Glutamatergic neuron (in vitro differentiated cells): ENCODE measurements at regions not wholly inside any gene's neighbourhood (a gene's known extent, or its start where the extent isn't known, plus 50 kb on each side); places are given as distances from the start of the nearest gene placed in this dataset.

ENCODE experiments used
- DNase-seq: peaks from one replicate; pipeline ENCODE4 v3.0.0; 2022
- H3K27ac Mint-ChIP-seq: one replicate; pipeline ENCODE4 v1.8.0; 2020; ENCODE audit warnings: mild to moderate bottlenecking, mixed read lengths, inconsistent platforms; ENCODE audit not compliant: unreplicated experiment
- H3K27me3 Mint-ChIP-seq: one replicate; pipeline ENCODE4 v1.8.0; 2020; ENCODE audit warnings: mild to moderate bottlenecking, moderate library complexity, mixed read lengths, inconsistent platforms; ENCODE audit not compliant: unreplicated experiment
- H3K36me3 Mint-ChIP-seq: one replicate; pipeline ENCODE4 v1.8.0; 2020; ENCODE audit warnings: mild to moderate bottlenecking, mixed read lengths, inconsistent platforms; ENCODE audit not compliant: unreplicated experiment
- H3K4me1 Mint-ChIP-seq: one replicate; pipeline ENCODE4 v1.8.0; 2020; ENCODE audit warnings: mild to moderate bottlenecking, low read depth, mixed read lengths, inconsistent platforms; ENCODE audit not compliant: unreplicated experiment
- H3K4me3 Mint-ChIP-seq: one replicate; pipeline ENCODE4 v1.8.0; 2020; ENCODE audit warnings: mild to moderate bottlenecking, mixed read lengths, inconsistent platforms; ENCODE audit not compliant: unreplicated experiment
- H3K9me3 Mint-ChIP-seq: one replicate; pipeline ENCODE4 v1.8.0; 2020; ENCODE audit warnings: mild to moderate bottlenecking, moderate library complexity, mixed read lengths, inconsistent platforms; ENCODE audit not compliant: unreplicated experiment
- TF ChIP-seq, protein P1 (sequence below): fragments of 200-600 bp; sonication (generic); IDR thresholded peaks from one replicate; pipeline ENCODE4 v1.5.0; 2021; ENCODE audit not compliant: partially characterized antibody, unreplicated experiment

DNA sequence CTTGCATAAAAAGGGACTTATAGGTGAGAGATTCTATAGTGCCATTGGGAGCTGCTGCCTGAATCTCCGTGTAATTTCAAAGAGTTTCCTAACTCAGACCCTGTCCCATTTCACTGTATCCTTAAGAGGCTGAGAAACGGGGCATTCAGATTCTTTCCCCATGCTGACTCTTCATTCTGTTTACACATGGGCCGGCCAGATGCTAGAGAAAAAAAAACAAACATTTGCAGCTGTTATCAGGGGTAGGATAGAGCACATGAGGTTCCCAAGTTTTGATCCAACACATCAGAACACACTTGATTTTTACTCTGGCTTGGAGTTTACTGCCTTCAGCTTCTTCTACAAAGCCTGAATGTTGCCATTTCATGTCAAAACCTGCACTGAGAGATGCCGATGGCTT is 215.9 kb upstream of the TPRG1 start:
- no peak for DNase-seq
- H3K4me3 Mint-ChIP-seq: no peak overlapping the region
- TF ChIP-seq, protein P1, sequence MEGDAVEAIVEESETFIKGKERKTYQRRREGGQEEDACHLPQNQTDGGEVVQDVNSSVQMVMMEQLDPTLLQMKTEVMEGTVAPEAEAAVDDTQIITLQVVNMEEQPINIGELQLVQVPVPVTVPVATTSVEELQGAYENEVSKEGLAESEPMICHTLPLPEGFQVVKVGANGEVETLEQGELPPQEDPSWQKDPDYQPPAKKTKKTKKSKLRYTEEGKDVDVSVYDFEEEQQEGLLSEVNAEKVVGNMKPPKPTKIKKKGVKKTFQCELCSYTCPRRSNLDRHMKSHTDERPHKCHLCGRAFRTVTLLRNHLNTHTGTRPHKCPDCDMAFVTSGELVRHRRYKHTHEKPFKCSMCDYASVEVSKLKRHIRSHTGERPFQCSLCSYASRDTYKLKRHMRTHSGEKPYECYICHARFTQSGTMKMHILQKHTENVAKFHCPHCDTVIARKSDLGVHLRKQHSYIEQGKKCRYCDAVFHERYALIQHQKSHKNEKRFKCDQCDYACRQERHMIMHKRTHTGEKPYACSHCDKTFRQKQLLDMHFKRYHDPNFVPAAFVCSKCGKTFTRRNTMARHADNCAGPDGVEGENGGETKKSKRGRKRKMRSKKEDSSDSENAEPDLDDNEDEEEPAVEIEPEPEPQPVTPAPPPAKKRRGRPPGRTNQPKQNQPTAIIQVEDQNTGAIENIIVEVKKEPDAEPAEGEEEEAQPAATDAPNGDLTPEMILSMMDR: no peak
- no peaks in the 10 kb centered on the region for H3K9me3 Mint-ChIP-seq
- no peaks in the 10 kb centered on the region for H3K4me1 Mint-ChIP-seq
- H3K36me3 Mint-ChIP-seq: no peaks in the 10 kb centered on the region
- H3K27me3 Mint-ChIP-seq: no peaks in the 10 kb centered on the region
- no peak overlapping the region for H3K27ac Mint-ChIP-seq

DNA sequence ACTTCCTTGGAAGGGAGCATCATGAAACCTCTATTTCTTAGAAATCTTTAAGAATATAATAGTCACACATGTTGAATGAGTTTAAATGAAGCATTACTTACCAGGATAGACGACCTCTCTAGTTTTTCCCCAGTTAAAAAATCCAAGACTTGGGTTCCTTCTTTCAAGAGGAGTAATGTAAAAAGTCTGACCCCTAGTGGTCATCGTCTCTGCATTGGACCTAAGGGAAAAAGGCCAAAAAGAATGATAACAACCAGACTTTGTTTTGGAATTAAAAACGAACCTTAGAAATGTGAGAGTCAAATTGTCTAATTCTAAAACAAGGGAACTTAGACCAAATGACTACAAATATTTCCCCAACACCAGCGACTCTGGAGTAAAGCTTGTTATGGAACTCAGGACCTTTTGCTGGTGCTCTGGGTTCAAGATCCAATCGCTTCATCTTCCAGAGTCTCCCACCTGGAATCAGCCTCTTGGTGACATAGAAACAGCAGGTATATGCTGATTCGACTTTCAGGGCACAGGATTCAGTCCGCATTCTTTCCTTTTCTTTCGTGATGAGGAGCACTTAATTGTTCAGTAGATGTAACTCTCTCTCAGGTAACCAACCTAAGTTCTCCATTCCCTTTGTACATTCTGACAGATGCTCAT is 214.8 kb upstream of the TPRG1 start:
- DNase-seq: no peak
- Mint-ChIP-seq H3K9me3 (no peaks in the 10 kb centered on the region), H3K4me1 (no peaks in the 10 kb centered on the region)

DNA sequence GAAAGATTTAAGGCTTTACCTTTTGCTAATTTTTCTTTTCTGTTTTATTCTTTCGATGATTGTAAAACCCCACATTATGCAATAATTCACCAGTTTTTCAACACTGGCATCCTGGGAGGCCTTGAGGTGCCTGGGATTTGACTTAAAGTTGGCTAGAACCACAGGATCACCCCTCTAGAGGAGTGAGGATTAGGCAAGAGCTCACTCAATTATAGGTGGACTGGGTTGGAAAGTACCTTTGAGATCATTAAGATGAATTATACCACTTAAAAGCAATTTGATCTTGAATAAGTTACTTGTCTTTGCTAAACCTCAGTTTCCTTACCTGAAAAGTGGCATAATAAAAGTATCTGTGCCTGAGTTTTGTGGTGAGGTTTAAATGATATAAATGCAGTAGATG is 212.8 kb upstream of the TPRG1 start:
- Mint-ChIP-seq H3K4me3 (no peak overlapping the region), H3K4me1 (no peaks in the 10 kb centered on the region), H3K27me3 (no peaks in the 10 kb centered on the region), H3K36me3 (no peaks in the 10 kb centered on the region), H3K27ac (no peak overlapping the region), H3K9me3 (no peaks in the 10 kb centered on the region)
- no peak for DNase-seq
- TF ChIP-seq, protein P1: no peak

More for the DNA sequence above, 214.8 kb upstream of the TPRG1 start:
- TF ChIP-seq, protein P1: peak; percentile 88
- no peak overlapping the region for H3K27ac Mint-ChIP-seq
- no peaks in the 10 kb centered on the region for H3K27me3 Mint-ChIP-seq
- H3K36me3 Mint-ChIP-seq: no peaks in the 10 kb centered on the region
- no peak overlapping the region for H3K4me3 Mint-ChIP-seq

DNA sequence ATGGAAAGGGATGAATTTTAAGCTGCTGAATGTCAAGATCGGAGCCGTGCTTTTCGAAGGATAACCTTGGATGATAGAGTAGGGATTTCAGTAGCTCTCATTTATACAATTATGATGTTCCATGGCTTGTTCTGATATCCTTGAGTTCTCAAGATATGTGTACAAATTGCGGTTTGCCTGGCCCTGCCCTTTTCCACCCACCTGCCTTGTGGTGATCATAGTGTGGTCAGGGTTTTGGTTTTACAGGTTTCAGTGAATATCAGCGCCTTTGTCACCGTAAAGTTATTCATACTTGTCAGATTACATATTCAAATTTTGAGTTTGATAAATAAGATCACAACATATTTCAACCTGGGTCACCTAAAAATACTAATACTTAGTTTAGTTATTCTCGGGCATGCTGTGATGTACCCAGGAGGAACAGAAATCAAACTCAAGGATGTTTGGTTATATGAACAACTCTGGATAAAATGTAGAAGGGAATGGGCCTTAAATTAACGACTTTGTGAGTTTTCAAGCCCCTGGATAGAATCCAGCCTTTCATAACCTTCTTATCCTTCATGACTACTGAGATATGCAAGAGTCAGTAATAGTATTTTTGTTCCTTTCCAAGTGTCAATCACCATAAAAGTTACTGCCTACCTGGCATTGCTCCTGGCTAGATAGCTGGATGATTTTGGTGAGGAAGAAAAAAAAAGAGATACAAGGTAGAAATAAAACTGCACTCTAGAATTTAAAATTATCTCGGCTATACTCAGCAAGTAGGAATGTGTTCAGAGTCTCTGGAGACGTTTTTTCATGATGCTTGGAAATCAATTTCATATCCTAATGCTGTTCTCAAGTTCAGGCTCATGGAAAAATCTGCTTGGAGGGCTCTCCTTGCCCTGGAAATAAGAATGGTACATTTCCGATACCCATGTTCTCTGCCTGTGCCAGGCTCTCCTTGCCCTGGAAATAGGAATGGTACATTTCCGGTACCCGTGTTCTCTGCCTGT is 209.2 kb upstream of the TPRG1 start:
- Mint-ChIP-seq H3K9me3 (no peaks in the 10 kb centered on the region), H3K36me3 (no peaks in the 10 kb centered on the region), H3K27me3 (no peaks in the 10 kb centered on the region), H3K4me3 (no peak overlapping the region), H3K4me1 (no peaks in the 10 kb centered on the region), H3K27ac (no peak overlapping the region)
- DNase-seq: no peak
- TF ChIP-seq, protein P1: no peak

DNA sequence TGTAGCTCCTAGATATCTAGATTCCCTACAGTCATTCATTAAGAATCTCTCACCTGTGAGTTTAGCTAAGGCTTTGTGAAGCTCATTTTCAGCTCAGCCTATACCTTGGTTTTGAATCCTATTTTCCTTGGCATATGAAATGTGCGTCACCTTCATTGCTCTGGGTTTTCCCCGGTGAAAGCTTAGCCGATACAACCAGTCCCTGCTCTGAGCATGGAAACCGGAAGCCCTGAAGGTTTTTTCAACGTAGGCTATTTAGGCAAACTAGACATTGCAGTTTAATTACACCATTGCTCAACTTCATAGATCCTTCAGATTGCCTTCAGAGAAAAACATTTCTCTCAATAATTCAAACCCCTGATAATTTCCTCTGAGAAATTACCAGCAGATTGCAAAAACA is 206.8 kb upstream of the TPRG1 start:
- no peak overlapping the region for H3K27ac Mint-ChIP-seq
- no peaks in the 10 kb centered on the region for H3K36me3 Mint-ChIP-seq
- H3K9me3 Mint-ChIP-seq: no peaks in the 10 kb centered on the region
- no peaks in the 10 kb centered on the region for H3K27me3 Mint-ChIP-seq
- TF ChIP-seq, protein P1: no peak
- H3K4me3 Mint-ChIP-seq: no peak overlapping the region
- no peaks in the 10 kb centered on the region for H3K4me1 Mint-ChIP-seq
- DNase-seq: no peak
